PC-3 (cell line): ENCODE measurements at regions not wholly inside any gene's neighbourhood (a gene's known extent, or its start where the extent isn't known, plus 50 kb on each side); places are given as distances from the start of the nearest gene placed in this dataset.

Experiments
- ATAC-seq: fragments of 200-7000 bp; cut with Tn5 transposase; 2 replicates; pipeline ENCODE4 v1.9.1; 2020; ENCODE audit warnings: mild to moderate bottlenecking, moderate library complexity
- BruUV-seq: library from RNA; stranded (reverse); fragments of 400-500 nt; replicated peaks from 2 replicates; lab custom pipeline; 2021; lab: Mats Ljungman, UMichigan
- CTCF ChIA-PET: fragments of 300-600 bp; sonication (Branson Sonifier 250); formaldehyde crosslinking; loops from one replicate; lab custom pipeline; 2022; ENCODE audit warnings: antibody characterized with exemption; lab: Charles Lee
- POLR2A ChIA-PET: fragments of 300-600 bp; sonication (Branson Sonifier 250); formaldehyde crosslinking; loops from one replicate; lab custom pipeline; 2022; ENCODE audit warnings: antibody characterized with exemption; ENCODE audit not compliant: unreplicated experiment; lab: Charles Lee
- DNase-seq: peaks from one replicate; pipeline ENCODE4 v3.0.0-alpha.2; 2015
- H2AFZ ChIP-seq: fragments of 300-600 bp; sonication (generic); 2 replicates; pipeline ENCODE4 v1.6.0; 2016; ENCODE audit warnings: antibody characterized with exemption, low read length
- H3F3A ChIP-seq: fragments of 300-600 bp; sonication (generic); one replicate; pipeline ENCODE4 v1.6.0; 2017; ENCODE audit warnings: antibody characterized with exemption, low read length, control low read depth, mild to moderate bottlenecking; ENCODE audit not compliant: unreplicated experiment
- H3K27ac ChIP-seq: fragments of 300-600 bp; sonication (generic); 2 replicates; pipeline ENCODE4 v1.5.1; 2016; ENCODE audit warnings: mild to moderate bottlenecking, low read length
- H3K27me3 ChIP-seq: fragments of 300-600 bp; sonication (generic); 2 replicates; pipeline ENCODE4 v1.6.1; 2016; ENCODE audit warnings: low read length, mixed read lengths
- H3K36me3 ChIP-seq: fragments of 300-600 bp; sonication (generic); 2 replicates; pipeline ENCODE4 v1.6.1; 2016; ENCODE audit warnings: low read depth, mixed run types, low read length, mixed read lengths
- H3K4me1 ChIP-seq: fragments of 300-600 bp; sonication (generic); 2 replicates; pipeline ENCODE4 v1.5.1; 2016; ENCODE audit warnings: low read length; ENCODE audit not compliant: insufficient read depth
- H3K4me2 ChIP-seq: fragments of 300-600 bp; sonication (generic); 2 replicates; pipeline ENCODE4 v1.6.0; 2016; ENCODE audit warnings: low read length
- H3K4me3 ChIP-seq: fragments of 300-600 bp; sonication (generic); 2 replicates; pipeline ENCODE4 v1.5.1; 2016; ENCODE audit warnings: mild to moderate bottlenecking, low read length, mixed read lengths
- H3K79me2 ChIP-seq: fragments of 300-600 bp; sonication (generic); 2 replicates; pipeline ENCODE4 v1.6.1; 2017; ENCODE audit warnings: low read length, mixed read lengths
- H3K9ac ChIP-seq: fragments of 300-600 bp; sonication (generic); 2 replicates; pipeline ENCODE4 v1.6.0; 2016; ENCODE audit warnings: mild to moderate bottlenecking, low read length
- H3K9me2 ChIP-seq: fragments of 300-600 bp; sonication (generic); replicated peaks from 2 replicates; pipeline ENCODE4 v1.6.1; 2016; ENCODE audit warnings: mixed run types, low read length, mixed read lengths
- H3K9me3 ChIP-seq: fragments of 300-600 bp; sonication (generic); 2 replicates; pipeline ENCODE4 v1.6.1; 2016; ENCODE audit warnings: low read length, mixed read lengths
- H4K20me1 ChIP-seq: fragments of 300-600 bp; sonication (generic); 2 replicates; pipeline ENCODE4 v1.6.1; 2016; ENCODE audit warnings: low read length, mixed read lengths
- EZH2 ChIP-seq: fragments of 300-600 bp; sonication (generic); IDR thresholded peaks from one replicate; pipeline ENCODE4 v1.6.1; 2017; ENCODE audit warnings: antibody characterized with exemption, mild to moderate bottlenecking, low read length; ENCODE audit not compliant: unreplicated experiment
- EZH2phosphoT487 ChIP-seq: fragments of 300-600 bp; sonication (generic); IDR thresholded peaks from 2 replicates; pipeline ENCODE4 v1.6.1; 2018; ENCODE audit warnings: mild to moderate bottlenecking, antibody characterized with exemption, low read length, borderline replicate concordance
- intact Hi-C: fragments of 100-400 bp; cut with micrococcal nuclease; formaldehyde crosslinking; loops from 2 replicates; pipeline ENCODE4 v1.9.0; 2023
- TF ChIP-seq, protein P1 (sequence below): fragments of 300-600 bp; sonication (generic); conservative IDR thresholded peaks from 2 replicates; pipeline ENCODE4 v1.5.1; 2017; ENCODE audit warnings: antibody characterized with exemption, low read depth, mild to moderate bottlenecking, low read length

DNA sequence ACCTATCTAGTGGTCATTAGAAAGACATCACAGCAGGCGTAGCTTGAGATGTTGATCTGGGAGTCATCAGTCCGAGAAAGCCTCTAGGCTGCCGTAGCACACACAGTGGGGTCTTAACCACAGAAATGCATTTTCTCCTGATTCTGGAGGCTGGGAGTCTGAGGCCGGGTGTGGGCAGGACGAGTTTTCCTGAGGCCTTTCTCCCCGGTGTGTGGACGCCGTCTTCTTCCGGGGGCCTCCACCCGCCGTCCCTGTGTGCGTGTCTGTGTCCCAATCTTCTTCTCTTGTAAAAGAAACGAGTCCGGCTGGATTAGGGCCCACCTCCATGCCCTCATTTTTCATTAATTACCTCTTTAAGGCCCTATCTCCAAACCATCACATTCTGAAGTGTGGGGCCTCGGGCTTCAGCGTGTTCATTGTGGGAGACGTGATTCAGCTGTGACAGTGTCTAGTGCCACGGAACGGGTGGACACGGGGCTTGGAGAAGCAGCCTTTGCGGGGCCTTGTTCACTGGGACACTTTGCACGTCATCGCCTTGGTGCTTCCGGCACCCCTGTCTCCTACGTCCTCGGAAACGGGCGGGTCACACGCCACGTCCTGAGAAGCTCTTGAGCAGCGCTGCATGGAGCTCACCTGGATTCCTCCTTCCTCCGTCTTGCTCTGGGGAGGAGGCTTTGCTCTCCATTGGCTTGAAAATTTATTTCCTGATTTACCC, 208.9 kb upstream of the SOX1 start:
- no peaks in the 10 kb centered on the region for H3K4me1 ChIP-seq
- ChIA-PET POLR2A (no interaction called here), CTCF (no interaction called here)
- H3K9me3 ChIP-seq = no peaks in the 10 kb centered on the region
- no peaks in the 10 kb centered on the region for H3K9me2 ChIP-seq
- no peak overlapping the region for H3K4me2 ChIP-seq
- H3K9ac ChIP-seq = no peak overlapping the region
- no TSS peak for BruUV-seq
- no peaks in the 10 kb centered on the region for H3F3A ChIP-seq
- H3K27ac ChIP-seq = no peak overlapping the region
- DNase-seq (no peak), ATAC-seq (no peak)
- intact Hi-C loops = no loop called here
- H3K27me3 ChIP-seq = peaks cover 10% of the 10 kb centered on the region
- H3K4me3 ChIP-seq = no peak overlapping the region
- H4K20me1 ChIP-seq = no peaks in the 10 kb centered on the region
- H3K79me2 ChIP-seq = no peaks in the 10 kb centered on the region
- H3K36me3 ChIP-seq = no peaks in the 10 kb centered on the region
- TF ChIP-seq, protein P1, sequence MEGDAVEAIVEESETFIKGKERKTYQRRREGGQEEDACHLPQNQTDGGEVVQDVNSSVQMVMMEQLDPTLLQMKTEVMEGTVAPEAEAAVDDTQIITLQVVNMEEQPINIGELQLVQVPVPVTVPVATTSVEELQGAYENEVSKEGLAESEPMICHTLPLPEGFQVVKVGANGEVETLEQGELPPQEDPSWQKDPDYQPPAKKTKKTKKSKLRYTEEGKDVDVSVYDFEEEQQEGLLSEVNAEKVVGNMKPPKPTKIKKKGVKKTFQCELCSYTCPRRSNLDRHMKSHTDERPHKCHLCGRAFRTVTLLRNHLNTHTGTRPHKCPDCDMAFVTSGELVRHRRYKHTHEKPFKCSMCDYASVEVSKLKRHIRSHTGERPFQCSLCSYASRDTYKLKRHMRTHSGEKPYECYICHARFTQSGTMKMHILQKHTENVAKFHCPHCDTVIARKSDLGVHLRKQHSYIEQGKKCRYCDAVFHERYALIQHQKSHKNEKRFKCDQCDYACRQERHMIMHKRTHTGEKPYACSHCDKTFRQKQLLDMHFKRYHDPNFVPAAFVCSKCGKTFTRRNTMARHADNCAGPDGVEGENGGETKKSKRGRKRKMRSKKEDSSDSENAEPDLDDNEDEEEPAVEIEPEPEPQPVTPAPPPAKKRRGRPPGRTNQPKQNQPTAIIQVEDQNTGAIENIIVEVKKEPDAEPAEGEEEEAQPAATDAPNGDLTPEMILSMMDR = no peak
- no peak for TF ChIP-seq EZH2phosphoT487
- no peak for TF ChIP-seq EZH2
- H2AFZ ChIP-seq = no peak overlapping the region

DNA sequence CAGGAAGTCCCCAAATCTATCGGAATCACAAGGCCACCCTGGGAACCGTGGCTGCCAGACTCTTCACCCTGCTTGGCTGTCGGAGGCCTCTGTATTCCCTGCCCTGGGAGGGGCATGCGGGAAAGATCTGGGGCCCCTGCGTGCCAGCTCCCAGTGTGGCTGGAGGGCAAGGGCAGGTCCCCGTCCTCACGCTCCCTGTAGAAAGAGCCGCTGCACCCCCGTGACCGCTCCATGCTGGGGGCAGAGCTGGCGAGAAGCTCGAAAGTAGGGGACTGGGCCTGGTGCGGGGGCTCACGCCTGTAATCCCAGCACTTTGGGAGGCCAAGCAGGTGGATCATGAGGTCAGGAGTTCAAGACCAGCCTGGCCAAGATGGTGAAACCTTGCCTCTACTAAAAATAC, 208.4 kb upstream of the SOX1 start:
- Histone ChIP-seq H3K36me3 (no peaks in the 10 kb centered on the region), H3K9ac (no peak overlapping the region), H4K20me1 (no peaks in the 10 kb centered on the region), H3K27ac (no peak overlapping the region), H3K9me2 (no peaks in the 10 kb centered on the region), H3K9me3 (no peaks in the 10 kb centered on the region), H3F3A (no peaks in the 10 kb centered on the region), H3K4me3 (no peak overlapping the region), H3K79me2 (no peaks in the 10 kb centered on the region), H2AFZ (no peak overlapping the region), H3K4me2 (no peak overlapping the region), H3K4me1 (no peaks in the 10 kb centered on the region), H3K27me3 (peaks cover 15% of the 10 kb centered on the region)
- TF ChIP-seq, protein P1 = no peak
- TF ChIP-seq EZH2 (no peak), EZH2phosphoT487 (no peak)
- ChIA-PET CTCF (no interaction called here), POLR2A (no interaction called here)
- intact Hi-C loops = no loop called here
- DNase-seq (no peak), ATAC-seq (no peak)
- BruUV-seq = no TSS peak

DNA sequence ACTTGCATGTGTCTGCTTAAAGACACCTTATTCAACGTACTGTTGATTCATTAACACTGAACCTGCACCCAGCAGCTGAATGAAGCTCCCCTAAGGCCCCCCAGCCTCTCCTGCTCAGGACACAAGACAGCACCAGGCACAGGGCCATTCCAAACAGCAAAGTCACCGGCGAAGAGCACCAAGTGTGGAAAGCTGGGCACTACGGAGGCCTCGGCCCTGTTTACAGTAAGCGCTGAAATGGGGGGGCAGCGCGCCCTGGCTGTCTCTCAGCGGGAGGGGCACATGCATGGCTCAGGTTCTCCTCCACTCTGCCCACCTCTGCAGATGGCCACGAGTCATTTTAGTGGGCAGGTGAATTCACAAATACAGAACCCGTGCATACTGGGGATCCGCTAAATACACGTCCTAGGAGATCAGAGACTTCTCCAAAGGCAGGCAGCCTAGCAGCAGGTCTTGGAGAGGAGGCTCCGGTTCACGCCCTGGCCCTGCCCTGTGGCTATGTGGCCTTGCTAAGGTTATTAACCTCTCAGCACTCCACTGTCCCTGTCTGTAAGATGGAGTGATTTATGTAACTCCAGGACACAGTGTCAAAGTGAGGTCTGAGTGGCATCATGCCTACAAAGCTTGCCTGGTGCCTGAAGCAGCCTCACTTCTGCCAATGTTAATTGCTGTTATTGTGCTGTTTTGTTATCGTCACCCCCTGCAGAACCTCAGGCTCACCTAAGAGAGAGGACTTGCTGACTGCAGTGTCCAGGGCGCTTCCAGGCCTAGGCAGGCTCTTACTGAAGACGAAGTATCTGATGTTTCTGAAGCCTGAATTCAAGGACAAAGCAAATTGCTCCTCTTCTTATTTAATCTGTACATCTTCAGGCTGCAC, 207.4 kb upstream of the SOX1 start:
- Histone ChIP-seq H3K9ac (no peak overlapping the region), H3K4me2 (no peak overlapping the region), H3K79me2 (no peaks in the 10 kb centered on the region), H2AFZ (no peak overlapping the region), H3K4me3 (no peak overlapping the region), H3K27me3 (peaks cover 24% of the 10 kb centered on the region), H3K9me3 (no peaks in the 10 kb centered on the region), H3K27ac (no peak overlapping the region), H3F3A (no peaks in the 10 kb centered on the region), H3K36me3 (no peaks in the 10 kb centered on the region), H3K4me1 (no peaks in the 10 kb centered on the region), H4K20me1 (no peaks in the 10 kb centered on the region), H3K9me2 (no peaks in the 10 kb centered on the region)
- POLR2A ChIA-PET = no interaction called here
- ATAC-seq (no peak), DNase-seq (no peak)
- CTCF ChIA-PET = no interaction called here
- intact Hi-C loops = no loop called here
- BruUV-seq = no TSS peak
- TF ChIP-seq, protein P1 = no peak
- TF ChIP-seq EZH2phosphoT487 (no peak), EZH2 (no peak)
